ENCODE measurements at regions not wholly inside any gene's neighbourhood (a gene's known extent, or its start where the extent isn't known, plus 50 kb on each side); places are given as distances from the start of the nearest gene placed in this dataset.

DNA sequence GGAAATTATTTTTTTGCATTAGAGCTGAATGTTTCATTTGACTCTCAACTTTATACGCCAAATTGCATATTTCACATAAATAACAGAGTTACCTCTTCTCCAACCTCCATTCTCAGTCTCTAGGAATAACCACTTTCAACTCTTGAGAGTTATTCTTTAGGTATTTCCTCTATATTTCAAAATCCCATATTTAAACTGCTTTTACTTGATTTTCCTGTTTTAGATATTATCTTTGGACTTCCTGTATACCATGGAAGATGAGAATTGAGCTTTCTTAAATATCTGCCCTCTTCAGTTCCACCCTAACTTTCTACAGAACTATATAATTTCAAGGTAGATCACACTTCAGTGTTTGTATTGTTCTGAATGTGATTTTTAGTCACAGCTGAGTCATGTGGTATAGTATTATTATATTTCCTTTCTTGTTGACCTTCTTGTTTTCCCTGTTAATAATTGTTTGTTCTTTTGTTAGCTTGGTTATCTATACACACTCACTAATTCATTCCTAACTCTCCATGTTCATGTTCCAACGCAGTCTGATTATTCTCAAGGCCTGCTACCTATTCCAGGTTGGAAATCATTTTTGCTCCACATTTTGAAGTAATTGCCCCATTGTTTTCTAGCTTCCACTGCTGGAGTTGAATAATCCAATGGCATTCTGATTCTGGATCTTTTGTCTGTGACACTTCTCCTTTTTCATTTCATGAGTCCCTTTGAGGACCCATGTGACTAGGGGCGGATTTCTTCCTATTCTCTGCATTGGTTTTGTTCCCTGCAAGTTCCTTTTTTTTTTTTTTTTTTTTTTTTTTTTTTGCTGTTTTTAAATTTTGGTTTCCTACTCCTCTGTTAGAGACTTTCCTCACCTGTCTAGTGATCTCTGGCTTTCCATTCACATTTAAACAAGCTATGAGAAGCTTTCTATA is 156.8 kb upstream of the RBMS1 start:
- TF ChIP-seq, protein P1, sequence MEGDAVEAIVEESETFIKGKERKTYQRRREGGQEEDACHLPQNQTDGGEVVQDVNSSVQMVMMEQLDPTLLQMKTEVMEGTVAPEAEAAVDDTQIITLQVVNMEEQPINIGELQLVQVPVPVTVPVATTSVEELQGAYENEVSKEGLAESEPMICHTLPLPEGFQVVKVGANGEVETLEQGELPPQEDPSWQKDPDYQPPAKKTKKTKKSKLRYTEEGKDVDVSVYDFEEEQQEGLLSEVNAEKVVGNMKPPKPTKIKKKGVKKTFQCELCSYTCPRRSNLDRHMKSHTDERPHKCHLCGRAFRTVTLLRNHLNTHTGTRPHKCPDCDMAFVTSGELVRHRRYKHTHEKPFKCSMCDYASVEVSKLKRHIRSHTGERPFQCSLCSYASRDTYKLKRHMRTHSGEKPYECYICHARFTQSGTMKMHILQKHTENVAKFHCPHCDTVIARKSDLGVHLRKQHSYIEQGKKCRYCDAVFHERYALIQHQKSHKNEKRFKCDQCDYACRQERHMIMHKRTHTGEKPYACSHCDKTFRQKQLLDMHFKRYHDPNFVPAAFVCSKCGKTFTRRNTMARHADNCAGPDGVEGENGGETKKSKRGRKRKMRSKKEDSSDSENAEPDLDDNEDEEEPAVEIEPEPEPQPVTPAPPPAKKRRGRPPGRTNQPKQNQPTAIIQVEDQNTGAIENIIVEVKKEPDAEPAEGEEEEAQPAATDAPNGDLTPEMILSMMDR (IDR thresholded peaks at IDR 0.05; ENCODE audit: low read depth, low read length, missing control alignments), result no peak
- no peak for DNase-seq (ENCODE audit: low read depth)
- in situ Hi-C loops (cut with HindIII; ENCODE audit: low sequenced_read_pairs), result no loop called here
- H3K4me3 ChIP-seq (ENCODE audit: low read depth, low read length), result no peak overlapping the region

DNA sequence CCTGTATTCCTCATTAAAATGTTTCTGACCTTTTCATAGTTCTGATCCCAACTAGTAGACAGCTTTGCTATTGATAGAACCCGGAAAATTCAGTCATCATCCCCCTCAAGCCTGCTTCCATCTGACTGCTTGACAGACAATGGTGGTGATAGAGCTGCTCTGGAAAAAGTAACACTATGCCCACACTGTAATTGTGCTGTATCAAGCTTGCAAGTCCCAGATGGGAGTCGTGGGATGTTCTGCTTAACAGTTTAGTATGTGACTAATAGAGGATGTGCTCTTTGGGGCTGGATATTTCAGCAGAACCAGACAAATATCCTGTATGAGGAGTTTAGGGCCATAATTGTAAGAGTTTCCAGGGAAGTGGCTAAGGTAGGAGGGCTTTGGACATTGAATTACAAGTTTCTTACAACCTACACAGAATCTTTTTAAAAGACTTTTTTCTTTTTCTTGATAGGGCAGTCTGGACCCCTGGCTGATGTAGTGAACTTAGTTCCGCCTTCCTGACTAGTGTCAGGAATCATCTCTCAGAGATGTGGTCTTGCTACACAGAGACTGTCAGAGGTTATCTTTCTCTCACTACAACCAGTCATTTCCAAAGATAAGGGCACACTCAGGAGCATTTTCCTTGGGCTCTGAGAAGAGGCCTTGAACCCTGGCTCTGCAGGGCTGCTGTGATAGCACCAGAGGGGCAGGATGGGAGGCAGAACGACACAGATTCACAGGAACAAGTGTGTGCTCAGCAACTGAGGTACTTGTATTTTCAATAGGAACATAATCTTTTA is 158.0 kb upstream of the RBMS1 start:
- DNase-seq (ENCODE audit: low read depth), result no peak
- TF ChIP-seq, protein P1 (IDR thresholded peaks at IDR 0.05; ENCODE audit: low read depth, low read length, missing control alignments), result no peak
- in situ Hi-C loops (cut with HindIII; ENCODE audit: low sequenced_read_pairs), result no loop called here
- no peak overlapping the region for H3K4me3 ChIP-seq (ENCODE audit: low read depth, low read length)

DNA sequence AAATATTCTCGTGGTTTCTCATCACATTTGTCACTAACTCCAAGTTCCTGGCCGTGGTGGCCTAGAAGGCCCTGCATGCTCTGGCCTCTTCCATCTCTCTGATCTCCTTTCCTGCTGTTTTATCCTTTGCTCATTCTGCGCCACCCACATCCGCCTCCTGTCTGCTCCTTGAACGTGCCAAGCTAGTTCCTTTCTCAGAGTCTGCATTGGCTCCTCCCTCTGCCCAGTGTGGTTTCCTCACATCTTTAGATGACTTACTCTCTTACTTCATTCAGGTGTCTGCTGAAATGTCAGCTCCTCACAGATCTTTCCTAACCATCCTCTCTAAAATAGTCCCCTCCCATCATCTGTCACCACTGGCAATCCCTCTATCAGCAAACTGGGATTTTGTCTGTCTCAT is 158.6 kb upstream of the RBMS1 start:
- in situ Hi-C loops (cut with HindIII; ENCODE audit: low sequenced_read_pairs), result no loop called here
- no peak overlapping the region for H3K4me3 ChIP-seq (ENCODE audit: low read depth, low read length)
- TF ChIP-seq, protein P1 (IDR thresholded peaks at IDR 0.05; ENCODE audit: low read depth, low read length, missing control alignments), result no peak
- no peak for DNase-seq (ENCODE audit: low read depth)

DNA sequence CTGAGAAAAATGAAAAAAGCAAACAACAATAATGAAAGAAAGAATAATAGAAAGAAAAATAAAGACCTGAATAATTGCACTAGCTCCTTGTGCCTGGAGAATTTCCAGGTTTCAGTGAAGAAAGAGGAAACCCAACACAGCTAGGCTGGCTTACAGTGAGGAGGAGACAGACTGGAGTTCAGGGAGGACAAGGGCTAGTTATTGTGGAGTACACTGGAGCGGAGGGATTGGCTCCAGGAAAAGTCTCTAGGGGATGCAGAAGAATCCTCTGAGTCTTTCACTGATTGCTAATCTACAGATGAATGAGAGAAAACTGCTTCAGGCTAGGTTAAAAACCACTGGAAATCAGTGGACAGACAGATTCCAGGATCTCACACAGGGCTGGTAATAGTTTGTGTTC is 163.6 kb upstream of the RBMS1 start:
- TF ChIP-seq, protein P1 (IDR thresholded peaks at IDR 0.05; ENCODE audit: low read depth, low read length, missing control alignments), result no peak
- in situ Hi-C loops (cut with HindIII; ENCODE audit: low sequenced_read_pairs), result no loop called here
- DNase-seq (ENCODE audit: low read depth), result no peak
- H3K4me3 ChIP-seq (ENCODE audit: low read depth, low read length), result no peak overlapping the region

DNA sequence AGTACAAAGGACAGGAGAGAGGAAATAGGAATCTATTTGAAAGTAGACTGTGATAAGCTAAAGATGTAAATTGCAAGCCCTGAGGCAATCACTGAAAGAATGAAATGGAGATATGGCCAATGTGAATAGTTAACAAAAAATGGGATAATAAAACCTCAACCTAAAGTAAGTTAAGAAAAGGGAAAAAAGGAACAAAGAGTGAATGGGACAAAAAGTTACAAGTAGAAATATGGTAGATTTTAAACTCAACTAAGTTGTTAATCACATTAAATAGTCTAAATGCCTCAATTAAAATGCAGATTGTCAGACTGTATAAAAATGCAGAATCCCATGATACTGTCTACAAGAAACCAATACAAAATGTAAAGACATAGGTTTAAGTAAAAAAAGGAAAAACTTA is 165.2 kb upstream of the RBMS1 start:
- in situ Hi-C loops (cut with HindIII; ENCODE audit: low sequenced_read_pairs), result no loop called here
- no peak overlapping the region for H3K4me3 ChIP-seq (ENCODE audit: low read depth, low read length)
- no peak for DNase-seq (ENCODE audit: low read depth)
- TF ChIP-seq, protein P1 (IDR thresholded peaks at IDR 0.05; ENCODE audit: low read depth, low read length, missing control alignments), result no peak

DNA sequence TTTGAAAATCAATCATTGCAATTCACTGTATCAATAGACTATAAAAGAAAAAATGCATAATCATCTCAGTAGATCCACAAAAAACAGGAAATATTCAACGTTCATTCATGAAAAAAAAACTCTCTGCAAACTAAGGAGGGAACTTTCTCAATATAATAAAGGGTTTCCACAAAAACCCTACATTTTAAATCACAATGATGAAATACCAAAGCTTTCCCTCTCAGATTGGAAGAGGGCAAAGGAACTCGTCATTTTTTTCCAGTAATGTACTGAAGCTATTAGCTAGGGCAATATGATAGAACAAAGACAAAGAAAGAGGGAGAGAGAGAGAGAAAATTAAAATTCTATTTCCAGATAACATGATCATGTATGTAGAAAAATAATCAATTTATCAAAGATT is 167.1 kb upstream of the RBMS1 start:
- DNase-seq (ENCODE audit: low read depth), result no peak
- in situ Hi-C loops (cut with HindIII; ENCODE audit: low sequenced_read_pairs), result no loop called here
- no peak overlapping the region for H3K4me3 ChIP-seq (ENCODE audit: low read depth, low read length)
- TF ChIP-seq, protein P1 (IDR thresholded peaks at IDR 0.05; ENCODE audit: low read depth, low read length, missing control alignments), result no peak

Measured in astrocyte of the cerebellum (primary cell).